ENCODE measurements at regions not wholly inside any gene's neighbourhood (a gene's known extent, or its start where the extent isn't known, plus 50 kb on each side); places are given as distances from the start of the nearest gene placed in this dataset.

GRCh38 chr19:31089681-31090080 lies 259.6 kb downstream of the TSHZ3 start:
- Histone ChIP-seq H3K36me3 (ENCODE audit: control insufficient read depth, insufficient read depth, low read length) (no peaks in the 10 kb centered on the region), H3K4me3 (replicated peaks; ENCODE audit: low read depth, low read length) (no peak overlapping the region), H3K27me3 (replicated peaks; ENCODE audit: control insufficient read depth, insufficient read depth, low read length) (no peaks in the 10 kb centered on the region)
- no peak for TF ChIP-seq CTCF (IDR thresholded peaks at IDR 0.05; ENCODE audit: insufficient read depth, low read length, poor library complexity, severe bottlenecking)
- DNase-seq (ENCODE audit: extremely low read depth, insufficient read length) = no peak

GRCh38 chr19:31085125-31085524 lies 264.1 kb downstream of the TSHZ3 start:
- Histone ChIP-seq H3K4me3 (replicated peaks; ENCODE audit: low read depth, low read length) (no peak overlapping the region), H3K36me3 (ENCODE audit: control insufficient read depth, insufficient read depth, low read length) (no peaks in the 10 kb centered on the region), H3K27me3 (replicated peaks; ENCODE audit: control insufficient read depth, insufficient read depth, low read length) (no peaks in the 10 kb centered on the region)
- TF ChIP-seq CTCF (IDR thresholded peaks at IDR 0.05; ENCODE audit: insufficient read depth, low read length, poor library complexity, severe bottlenecking) = no peak
- DNase-seq (ENCODE audit: extremely low read depth, insufficient read length) = no peak

- H3K36me3 ChIP-seq (ENCODE audit: control insufficient read depth, insufficient read depth, low read length) = no peaks in the 10 kb centered on the region
- DNase-seq (ENCODE audit: extremely low read depth, insufficient read length) = no peak
- TF ChIP-seq CTCF (IDR thresholded peaks at IDR 0.05; ENCODE audit: insufficient read depth, low read length, poor library complexity, severe bottlenecking) = no peak
- H3K27me3 ChIP-seq (replicated peaks; ENCODE audit: control insufficient read depth, insufficient read depth, low read length) = no peaks in the 10 kb centered on the region
- no peak overlapping the region for H3K4me3 ChIP-seq (replicated peaks; ENCODE audit: low read depth, low read length)
Observed at GRCh38 chr19:31083105-31083504, 266.1 kb downstream of the TSHZ3 start.

GRCh38 chr19:31075146-31075655 lies 274.0 kb downstream of the TSHZ3 start:
- DNase-seq (ENCODE audit: extremely low read depth, insufficient read length) = no peak
- H3K4me3 ChIP-seq (replicated peaks; ENCODE audit: low read depth, low read length) = no peak overlapping the region
- H3K27me3 ChIP-seq (replicated peaks; ENCODE audit: control insufficient read depth, insufficient read depth, low read length) = no peaks in the 10 kb centered on the region
- TF ChIP-seq CTCF (IDR thresholded peaks at IDR 0.05; ENCODE audit: insufficient read depth, low read length, poor library complexity, severe bottlenecking) = no peak
- no peaks in the 10 kb centered on the region for H3K36me3 ChIP-seq (ENCODE audit: control insufficient read depth, insufficient read depth, low read length)

- Histone ChIP-seq H3K27me3 (replicated peaks; ENCODE audit: control insufficient read depth, insufficient read depth, low read length) (no peaks in the 10 kb centered on the region), H3K4me3 (replicated peaks; ENCODE audit: low read depth, low read length) (no peak overlapping the region), H3K36me3 (ENCODE audit: control insufficient read depth, insufficient read depth, low read length) (no peaks in the 10 kb centered on the region)
- no peak for DNase-seq (ENCODE audit: extremely low read depth, insufficient read length)
- no peak for TF ChIP-seq CTCF (IDR thresholded peaks at IDR 0.05; ENCODE audit: insufficient read depth, low read length, poor library complexity, severe bottlenecking)
Observed at GRCh38 chr19:31074199-31075125, 274.8 kb downstream of the TSHZ3 start.
